ENCODE measurements at regions not wholly inside any gene's neighbourhood (a gene's known extent, or its start where the extent isn't known, plus 50 kb on each side); places are given as distances from the start of the nearest gene placed in this dataset.

DNA sequence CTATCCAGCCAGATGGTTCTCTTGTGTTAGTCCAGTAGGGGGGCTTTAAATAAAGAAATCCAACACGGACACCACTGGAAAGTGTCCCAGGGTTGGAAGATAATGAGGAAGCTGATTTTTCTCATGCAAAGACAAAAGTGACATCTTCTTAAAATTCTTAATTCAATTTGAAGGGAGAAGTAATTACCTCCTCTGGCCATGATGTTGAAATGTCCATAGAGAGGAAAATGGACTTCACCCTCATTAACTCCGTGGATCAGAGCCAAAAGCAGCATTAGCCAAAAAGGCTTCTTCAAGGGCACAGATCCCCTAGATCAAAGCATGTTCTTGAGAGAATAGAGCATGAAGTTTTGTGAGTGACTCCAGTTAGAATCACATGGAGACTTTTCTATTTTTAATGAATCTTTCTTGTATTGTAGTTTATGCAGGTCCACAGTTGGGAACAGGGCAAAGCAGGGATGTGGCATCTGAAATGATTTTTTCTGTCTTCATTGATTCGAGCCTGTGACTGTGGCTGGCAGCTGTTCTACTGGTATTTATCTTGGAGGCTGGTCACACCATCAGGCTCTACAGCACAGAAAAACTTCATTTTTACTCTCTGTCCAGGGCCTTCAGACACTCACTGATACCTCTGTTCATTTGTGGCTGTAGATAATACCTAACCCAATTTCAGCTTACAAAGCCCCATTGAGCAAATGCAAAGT lies 1002.5 kb downstream of the AACS start:
- TF ChIP-seq, protein P1, sequence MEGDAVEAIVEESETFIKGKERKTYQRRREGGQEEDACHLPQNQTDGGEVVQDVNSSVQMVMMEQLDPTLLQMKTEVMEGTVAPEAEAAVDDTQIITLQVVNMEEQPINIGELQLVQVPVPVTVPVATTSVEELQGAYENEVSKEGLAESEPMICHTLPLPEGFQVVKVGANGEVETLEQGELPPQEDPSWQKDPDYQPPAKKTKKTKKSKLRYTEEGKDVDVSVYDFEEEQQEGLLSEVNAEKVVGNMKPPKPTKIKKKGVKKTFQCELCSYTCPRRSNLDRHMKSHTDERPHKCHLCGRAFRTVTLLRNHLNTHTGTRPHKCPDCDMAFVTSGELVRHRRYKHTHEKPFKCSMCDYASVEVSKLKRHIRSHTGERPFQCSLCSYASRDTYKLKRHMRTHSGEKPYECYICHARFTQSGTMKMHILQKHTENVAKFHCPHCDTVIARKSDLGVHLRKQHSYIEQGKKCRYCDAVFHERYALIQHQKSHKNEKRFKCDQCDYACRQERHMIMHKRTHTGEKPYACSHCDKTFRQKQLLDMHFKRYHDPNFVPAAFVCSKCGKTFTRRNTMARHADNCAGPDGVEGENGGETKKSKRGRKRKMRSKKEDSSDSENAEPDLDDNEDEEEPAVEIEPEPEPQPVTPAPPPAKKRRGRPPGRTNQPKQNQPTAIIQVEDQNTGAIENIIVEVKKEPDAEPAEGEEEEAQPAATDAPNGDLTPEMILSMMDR (IDR thresholded peaks at IDR 0.05 in 2 of 3, conservative IDR thresholded peaks at IDR 0.05 in 1 of 3; ENCODE audit: control insufficient read depth in 2 of 3, extremely low read depth in 1 of 3, insufficient read depth in 1 of 3, low read depth in 3 of 3, low read length in 3 of 3), result no peak
- TF ChIP-seq, protein P2, sequence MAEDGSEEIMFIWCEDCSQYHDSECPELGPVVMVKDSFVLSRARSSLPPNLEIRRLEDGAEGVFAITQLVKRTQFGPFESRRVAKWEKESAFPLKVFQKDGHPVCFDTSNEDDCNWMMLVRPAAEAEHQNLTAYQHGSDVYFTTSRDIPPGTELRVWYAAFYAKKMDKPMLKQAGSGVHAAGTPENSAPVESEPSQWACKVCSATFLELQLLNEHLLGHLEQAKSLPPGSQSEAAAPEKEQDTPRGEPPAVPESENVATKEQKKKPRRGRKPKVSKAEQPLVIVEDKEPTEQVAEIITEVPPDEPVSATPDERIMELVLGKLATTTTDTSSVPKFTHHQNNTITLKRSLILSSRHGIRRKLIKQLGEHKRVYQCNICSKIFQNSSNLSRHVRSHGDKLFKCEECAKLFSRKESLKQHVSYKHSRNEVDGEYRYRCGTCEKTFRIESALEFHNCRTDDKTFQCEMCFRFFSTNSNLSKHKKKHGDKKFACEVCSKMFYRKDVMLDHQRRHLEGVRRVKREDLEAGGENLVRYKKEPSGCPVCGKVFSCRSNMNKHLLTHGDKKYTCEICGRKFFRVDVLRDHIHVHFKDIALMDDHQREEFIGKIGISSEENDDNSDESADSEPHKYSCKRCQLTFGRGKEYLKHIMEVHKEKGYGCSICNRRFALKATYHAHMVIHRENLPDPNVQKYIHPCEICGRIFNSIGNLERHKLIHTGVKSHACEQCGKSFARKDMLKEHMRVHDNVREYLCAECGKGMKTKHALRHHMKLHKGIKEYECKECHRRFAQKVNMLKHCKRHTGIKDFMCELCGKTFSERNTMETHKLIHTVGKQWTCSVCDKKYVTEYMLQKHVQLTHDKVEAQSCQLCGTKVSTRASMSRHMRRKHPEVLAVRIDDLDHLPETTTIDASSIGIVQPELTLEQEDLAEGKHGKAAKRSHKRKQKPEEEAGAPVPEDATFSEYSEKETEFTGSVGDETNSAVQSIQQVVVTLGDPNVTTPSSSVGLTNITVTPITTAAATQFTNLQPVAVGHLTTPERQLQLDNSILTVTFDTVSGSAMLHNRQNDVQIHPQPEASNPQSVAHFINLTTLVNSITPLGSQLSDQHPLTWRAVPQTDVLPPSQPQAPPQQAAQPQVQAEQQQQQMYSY (CRISPR knock-in tag; IDR thresholded peaks at IDR 0.05), result no peak
- TF ChIP-seq, protein P3, sequence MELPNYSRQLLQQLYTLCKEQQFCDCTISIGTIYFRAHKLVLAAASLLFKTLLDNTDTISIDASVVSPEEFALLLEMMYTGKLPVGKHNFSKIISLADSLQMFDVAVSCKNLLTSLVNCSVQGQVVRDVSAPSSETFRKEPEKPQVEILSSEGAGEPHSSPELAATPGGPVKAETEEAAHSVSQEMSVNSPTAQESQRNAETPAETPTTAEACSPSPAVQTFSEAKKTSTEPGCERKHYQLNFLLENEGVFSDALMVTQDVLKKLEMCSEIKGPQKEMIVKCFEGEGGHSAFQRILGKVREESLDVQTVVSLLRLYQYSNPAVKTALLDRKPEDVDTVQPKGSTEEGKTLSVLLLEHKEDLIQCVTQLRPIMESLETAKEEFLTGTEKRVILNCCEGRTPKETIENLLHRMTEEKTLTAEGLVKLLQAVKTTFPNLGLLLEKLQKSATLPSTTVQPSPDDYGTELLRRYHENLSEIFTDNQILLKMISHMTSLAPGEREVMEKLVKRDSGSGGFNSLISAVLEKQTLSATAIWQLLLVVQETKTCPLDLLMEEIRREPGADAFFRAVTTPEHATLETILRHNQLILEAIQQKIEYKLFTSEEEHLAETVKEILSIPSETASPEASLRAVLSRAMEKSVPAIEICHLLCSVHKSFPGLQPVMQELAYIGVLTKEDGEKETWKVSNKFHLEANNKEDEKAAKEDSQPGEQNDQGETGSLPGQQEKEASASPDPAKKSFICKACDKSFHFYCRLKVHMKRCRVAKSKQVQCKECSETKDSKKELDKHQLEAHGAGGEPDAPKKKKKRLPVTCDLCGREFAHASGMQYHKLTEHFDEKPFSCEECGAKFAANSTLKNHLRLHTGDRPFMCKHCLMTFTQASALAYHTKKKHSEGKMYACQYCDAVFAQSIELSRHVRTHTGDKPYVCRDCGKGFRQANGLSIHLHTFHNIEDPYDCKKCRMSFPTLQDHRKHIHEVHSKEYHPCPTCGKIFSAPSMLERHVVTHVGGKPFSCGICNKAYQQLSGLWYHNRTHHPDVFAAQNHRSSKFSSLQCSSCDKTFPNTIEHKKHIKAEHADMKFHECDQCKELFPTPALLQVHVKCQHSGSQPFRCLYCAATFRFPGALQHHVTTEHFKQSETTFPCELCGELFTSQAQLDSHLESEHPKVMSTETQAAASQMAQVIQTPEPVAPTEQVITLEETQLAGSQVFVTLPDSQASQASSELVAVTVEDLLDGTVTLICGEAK (IDR thresholded peaks at IDR 0.05; ENCODE audit: borderline replicate concordance), result no peak
- no peak for TF ChIP-seq CBFB (IDR thresholded peaks at IDR 0.05; ENCODE audit: low read depth)
- TF ChIP-seq, protein P4, sequence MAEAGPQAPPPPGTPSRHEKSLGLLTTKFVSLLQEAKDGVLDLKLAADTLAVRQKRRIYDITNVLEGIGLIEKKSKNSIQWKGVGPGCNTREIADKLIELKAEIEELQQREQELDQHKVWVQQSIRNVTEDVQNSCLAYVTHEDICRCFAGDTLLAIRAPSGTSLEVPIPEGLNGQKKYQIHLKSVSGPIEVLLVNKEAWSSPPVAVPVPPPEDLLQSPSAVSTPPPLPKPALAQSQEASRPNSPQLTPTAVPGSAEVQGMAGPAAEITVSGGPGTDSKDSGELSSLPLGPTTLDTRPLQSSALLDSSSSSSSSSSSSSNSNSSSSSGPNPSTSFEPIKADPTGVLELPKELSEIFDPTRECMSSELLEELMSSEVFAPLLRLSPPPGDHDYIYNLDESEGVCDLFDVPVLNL (IDR thresholded peaks at IDR 0.05; ENCODE audit: low read depth, low read length), result no peak
- TF ChIP-seq ZNF207 (IDR thresholded peaks at IDR 0.05; ENCODE audit: borderline replicate concordance), result no peak
